Neural progenitor cell (in vitro differentiated cells): ENCODE measurements at regions not wholly inside any gene's neighbourhood (a gene's known extent, or its start where the extent isn't known, plus 50 kb on each side); places are given as distances from the start of the nearest gene placed in this dataset.

ENCODE experiments used
- DNase-seq: peaks from one replicate; pipeline ENCODE4 v3.0.0-alpha.2; 2016; ENCODE audit warnings: low spot score
- H2AFZ ChIP-seq: fragments of 200-600 bp; sonication (generic); replicated peaks from 2 replicates; pipeline ENCODE4 v1.6.1; 2016; ENCODE audit warnings: antibody characterized with exemption
- H3F3A ChIP-seq: fragments of 200-600 bp; sonication (generic); 2 replicates; pipeline ENCODE4 v1.6.1; 2016; ENCODE audit warnings: antibody characterized with exemption, low read depth
- H3K27ac ChIP-seq: fragments of 200-600 bp; sonication (generic); 2 replicates; pipeline ENCODE4 v1.5.1; 2016; ENCODE audit warnings: mild to moderate bottlenecking
- H3K27me3 ChIP-seq: fragments of 200-600 bp; sonication (generic); 2 replicates; pipeline ENCODE4 v1.6.1; 2016; ENCODE audit warnings: mild to moderate bottlenecking, moderate library complexity
- H3K36me3 ChIP-seq: fragments of 200-600 bp; sonication (generic); 2 replicates; pipeline ENCODE4 v1.5.1; 2016
- H3K4me1 ChIP-seq: fragments of 200-600 bp; sonication (generic); 2 replicates; pipeline ENCODE4 v1.6.1; 2016; ENCODE audit warnings: mixed run types
- H3K4me2 ChIP-seq: fragments of 200-600 bp; sonication (generic); 2 replicates; pipeline ENCODE4 v1.6.1; 2016
- H3K4me3 ChIP-seq: fragments of 200-600 bp; sonication (generic); 2 replicates; pipeline ENCODE4 v1.5.1; 2016
- H3K79me2 ChIP-seq: fragments of 200-600 bp; sonication (generic); 2 replicates; pipeline ENCODE4 v1.6.1; 2016; ENCODE audit warnings: low read depth
- H3K9ac ChIP-seq: fragments of 200-600 bp; sonication (generic); 2 replicates; pipeline ENCODE4 v1.6.1; 2016
- H3K9me3 ChIP-seq: fragments of 200-600 bp; sonication (generic); 2 replicates; pipeline ENCODE4 v1.5.1; 2016; ENCODE audit warnings: low read depth
- H4K20me1 ChIP-seq: fragments of 200-600 bp; sonication (generic); 2 replicates; pipeline ENCODE4 v1.6.1; 2016; ENCODE audit warnings: low read depth
- H3K27ac Mint-ChIP-seq: 3 replicates; pipeline ENCODE4 v1.8.0; 2021; ENCODE audit warnings: mixed read lengths
- H3K27me3 Mint-ChIP-seq: 2 replicates; pipeline ENCODE4 v1.8.0; 2022; ENCODE audit warnings: low read depth, mild to moderate bottlenecking, inconsistent platforms, moderate library complexity, mixed read lengths; ENCODE audit not compliant: insufficient read depth
- H3K36me3 Mint-ChIP-seq: 3 replicates; pipeline ENCODE4 v1.8.0; 2021; ENCODE audit warnings: mixed read lengths
- H3K4me1 Mint-ChIP-seq: 3 replicates; pipeline ENCODE4 v1.8.0; 2021; ENCODE audit warnings: mixed read lengths
- H3K4me3 Mint-ChIP-seq: 3 replicates; pipeline ENCODE4 v1.8.0; 2021; ENCODE audit warnings: mild to moderate bottlenecking, moderate library complexity, mixed read lengths
- H3K9me3 Mint-ChIP-seq: 3 replicates; pipeline ENCODE4 v1.8.0; 2020; ENCODE audit warnings: mixed read lengths
- CTCF ChIP-seq: fragments of 200-600 bp; sonication (generic); IDR thresholded peaks from 2 replicates; pipeline ENCODE4 v1.5.1; 2017; ENCODE audit warnings: antibody characterized with exemption, mild to moderate bottlenecking
- EZH2 ChIP-seq: fragments of 200-600 bp; sonication (generic); IDR thresholded peaks from 2 replicates; pipeline ENCODE4 v1.6.1; 2017; ENCODE audit warnings: antibody characterized with exemption, mild to moderate bottlenecking, moderate library complexity
- EZH2phosphoT487 ChIP-seq: fragments of 200-600 bp; sonication (generic); IDR thresholded peaks from 2 replicates; pipeline ENCODE4 v1.6.1; 2017; ENCODE audit warnings: antibody characterized with exemption

- Histone ChIP-seq H3F3A (no peaks in the 10 kb centered on the region), H3K27ac (no peak overlapping the region), H2AFZ (no peak overlapping the region), H3K4me2 (no peak overlapping the region), H3K36me3 (no peaks in the 10 kb centered on the region), H3K27me3 (no peaks in the 10 kb centered on the region), H3K4me3 (no peak overlapping the region), H3K9ac (no peak overlapping the region), H3K4me1 (no peaks in the 10 kb centered on the region), H3K79me2 (no peaks in the 10 kb centered on the region), H4K20me1 (no peaks in the 10 kb centered on the region), H3K9me3 (no peaks in the 10 kb centered on the region)
- Mint-ChIP-seq H3K4me3 (no peak overlapping the region), H3K9me3 (no peaks in the 10 kb centered on the region), H3K4me1 (no peaks in the 10 kb centered on the region), H3K27me3 (peaks cover 2% of the 10 kb centered on the region), H3K36me3 (no peaks in the 10 kb centered on the region), H3K27ac (no peak overlapping the region)
- DNase-seq = no peak
- TF ChIP-seq EZH2 = no peak
- TF ChIP-seq EZH2phosphoT487 = no peak
- no peak for TF ChIP-seq CTCF
These were observed 158.3 kb upstream of the PRSS1 start for GRCh38 chr7:142590830-142591457.

- no peaks in the 10 kb centered on the region for H3K4me1 ChIP-seq
- H3K9ac ChIP-seq = no peak overlapping the region
- peaks cover 2% of the 10 kb centered on the region for H3K27me3 Mint-ChIP-seq
- H3K79me2 ChIP-seq = no peaks in the 10 kb centered on the region
- H3K27ac ChIP-seq = no peak overlapping the region
- no peak overlapping the region for H2AFZ ChIP-seq
- H3K27ac Mint-ChIP-seq = no peak overlapping the region
- no peaks in the 10 kb centered on the region for H3F3A ChIP-seq
- no peaks in the 10 kb centered on the region for H3K9me3 Mint-ChIP-seq
- H3K4me1 Mint-ChIP-seq = no peaks in the 10 kb centered on the region
- no peaks in the 10 kb centered on the region for H4K20me1 ChIP-seq
- no peaks in the 10 kb centered on the region for H3K36me3 ChIP-seq
- no peak overlapping the region for H3K4me3 Mint-ChIP-seq
- no peaks in the 10 kb centered on the region for H3K27me3 ChIP-seq
- no peak for DNase-seq
- H3K36me3 Mint-ChIP-seq = no peaks in the 10 kb centered on the region
- TF ChIP-seq EZH2phosphoT487 = no peak
- TF ChIP-seq CTCF = no peak
- no peak for TF ChIP-seq EZH2
- no peak overlapping the region for H3K4me2 ChIP-seq
- H3K9me3 ChIP-seq = no peaks in the 10 kb centered on the region
- H3K4me3 ChIP-seq = no peak overlapping the region
These were observed 159.2 kb upstream of the PRSS1 start for GRCh38 chr7:142590077-142590476.

- Histone ChIP-seq H3K36me3 (no peaks in the 10 kb centered on the region), H3K4me2 (no peak overlapping the region), H4K20me1 (no peaks in the 10 kb centered on the region), H3F3A (no peaks in the 10 kb centered on the region), H3K27ac (no peak overlapping the region), H2AFZ (peak overlapping the region; percentile 59), H3K9me3 (no peaks in the 10 kb centered on the region), H3K27me3 (no peaks in the 10 kb centered on the region), H3K4me3 (no peak overlapping the region), H3K4me1 (peaks cover 8% of the 10 kb centered on the region), H3K79me2 (no peaks in the 10 kb centered on the region), H3K9ac (no peak overlapping the region)
- TF ChIP-seq EZH2phosphoT487 = no peak
- peak; percentile 70 for TF ChIP-seq CTCF
- TF ChIP-seq EZH2 = no peak
- H3K4me3 Mint-ChIP-seq = no peak overlapping the region
- no peaks in the 10 kb centered on the region for H3K9me3 Mint-ChIP-seq
- DNase-seq = peak; percentile 63
- H3K36me3 Mint-ChIP-seq = no peaks in the 10 kb centered on the region
- no peak overlapping the region for H3K27ac Mint-ChIP-seq
- peaks cover 10% of the 10 kb centered on the region for H3K4me1 Mint-ChIP-seq
- no peaks in the 10 kb centered on the region for H3K27me3 Mint-ChIP-seq
These were observed 161.6 kb upstream of the PRSS1 start for GRCh38 chr7:142587578-142588191.
